ENCODE measurements at regions not wholly inside any gene's neighbourhood (a gene's known extent, or its start where the extent isn't known, plus 50 kb on each side); places are given as distances from the start of the nearest gene placed in this dataset.

- Histone ChIP-seq H3K9me3 (ENCODE audit: insufficient read depth, low read length) (no peaks in the 10 kb centered on the region), H3K4me3 (ENCODE audit: low read length) (no peak overlapping the region)
Measured at GRCh38 chr7:25361387-25361786, 133.1 kb upstream of the NPVF start.

DNA sequence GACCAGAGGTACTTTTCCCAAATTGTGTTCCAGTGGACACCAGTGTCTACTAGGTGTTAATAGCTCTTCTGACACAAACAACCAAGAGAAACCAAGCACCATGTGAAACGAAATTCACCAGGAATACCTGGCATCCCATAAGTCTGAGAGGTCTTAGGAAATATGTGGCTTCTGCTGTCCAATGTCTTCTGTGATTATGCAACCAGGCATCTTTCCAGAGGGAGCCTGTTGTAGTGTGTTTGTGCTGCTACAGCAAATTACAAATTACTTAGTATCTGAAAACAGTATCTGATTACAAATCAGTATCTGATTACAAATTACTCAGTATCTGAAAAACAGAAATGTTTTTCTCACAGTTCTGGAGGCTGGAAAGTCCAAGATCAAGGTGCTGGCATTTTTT lies 133.6 kb upstream of the NPVF start:
- Histone ChIP-seq H3K4me3 (ENCODE audit: low read length) (no peak overlapping the region), H3K79me2 (ENCODE audit: low read length) (no peaks in the 10 kb centered on the region), H3K4me2 (ENCODE audit: low read length) (no peak overlapping the region), H3K36me3 (replicated peaks; ENCODE audit: low read depth, low read length) (no peaks in the 10 kb centered on the region), H3K4me1 (ENCODE audit: low read length) (no peaks in the 10 kb centered on the region), H3K9me3 (ENCODE audit: insufficient read depth, low read length) (no peaks in the 10 kb centered on the region), H3K9ac (ENCODE audit: low read length) (no peak overlapping the region), H4K20me1 (ENCODE audit: insufficient read depth, low read length) (no peaks in the 10 kb centered on the region), H3K27ac (ENCODE audit: low read length) (no peak overlapping the region), H2AFZ (ENCODE audit: low read depth, low read length) (no peak overlapping the region), H3K27me3 (ENCODE audit: low read depth, low read length) (no peaks in the 10 kb centered on the region)
- TF ChIP-seq, protein P1, sequence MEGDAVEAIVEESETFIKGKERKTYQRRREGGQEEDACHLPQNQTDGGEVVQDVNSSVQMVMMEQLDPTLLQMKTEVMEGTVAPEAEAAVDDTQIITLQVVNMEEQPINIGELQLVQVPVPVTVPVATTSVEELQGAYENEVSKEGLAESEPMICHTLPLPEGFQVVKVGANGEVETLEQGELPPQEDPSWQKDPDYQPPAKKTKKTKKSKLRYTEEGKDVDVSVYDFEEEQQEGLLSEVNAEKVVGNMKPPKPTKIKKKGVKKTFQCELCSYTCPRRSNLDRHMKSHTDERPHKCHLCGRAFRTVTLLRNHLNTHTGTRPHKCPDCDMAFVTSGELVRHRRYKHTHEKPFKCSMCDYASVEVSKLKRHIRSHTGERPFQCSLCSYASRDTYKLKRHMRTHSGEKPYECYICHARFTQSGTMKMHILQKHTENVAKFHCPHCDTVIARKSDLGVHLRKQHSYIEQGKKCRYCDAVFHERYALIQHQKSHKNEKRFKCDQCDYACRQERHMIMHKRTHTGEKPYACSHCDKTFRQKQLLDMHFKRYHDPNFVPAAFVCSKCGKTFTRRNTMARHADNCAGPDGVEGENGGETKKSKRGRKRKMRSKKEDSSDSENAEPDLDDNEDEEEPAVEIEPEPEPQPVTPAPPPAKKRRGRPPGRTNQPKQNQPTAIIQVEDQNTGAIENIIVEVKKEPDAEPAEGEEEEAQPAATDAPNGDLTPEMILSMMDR (IDR thresholded peaks at IDR 0.05; ENCODE audit: low read depth, low read length): no peak
- no peak for TF ChIP-seq EZH2phosphoT487 (IDR thresholded peaks at IDR 0.05; ENCODE audit: low read depth)

More at GRCh38 chr7:25361387-25361786, 133.1 kb upstream of the NPVF start:
- H4K20me1 ChIP-seq (ENCODE audit: insufficient read depth, low read length): no peaks in the 10 kb centered on the region
- no peak for TF ChIP-seq EZH2phosphoT487 (IDR thresholded peaks at IDR 0.05; ENCODE audit: low read depth)
- TF ChIP-seq, protein P1 (IDR thresholded peaks at IDR 0.05; ENCODE audit: low read depth, low read length): no peak
- no peaks in the 10 kb centered on the region for H3K36me3 ChIP-seq (replicated peaks; ENCODE audit: low read depth, low read length)
- H3K79me2 ChIP-seq (ENCODE audit: low read length): no peaks in the 10 kb centered on the region
- H3K9ac ChIP-seq (ENCODE audit: low read length): no peak overlapping the region
- H3K27me3 ChIP-seq (ENCODE audit: low read depth, low read length): no peaks in the 10 kb centered on the region
- no peaks in the 10 kb centered on the region for H3K4me1 ChIP-seq (ENCODE audit: low read length)
- no peak overlapping the region for H3K27ac ChIP-seq (ENCODE audit: low read length)
- no peak overlapping the region for H3K4me2 ChIP-seq (ENCODE audit: low read length)
- no peak overlapping the region for H2AFZ ChIP-seq (ENCODE audit: low read depth, low read length)

DNA sequence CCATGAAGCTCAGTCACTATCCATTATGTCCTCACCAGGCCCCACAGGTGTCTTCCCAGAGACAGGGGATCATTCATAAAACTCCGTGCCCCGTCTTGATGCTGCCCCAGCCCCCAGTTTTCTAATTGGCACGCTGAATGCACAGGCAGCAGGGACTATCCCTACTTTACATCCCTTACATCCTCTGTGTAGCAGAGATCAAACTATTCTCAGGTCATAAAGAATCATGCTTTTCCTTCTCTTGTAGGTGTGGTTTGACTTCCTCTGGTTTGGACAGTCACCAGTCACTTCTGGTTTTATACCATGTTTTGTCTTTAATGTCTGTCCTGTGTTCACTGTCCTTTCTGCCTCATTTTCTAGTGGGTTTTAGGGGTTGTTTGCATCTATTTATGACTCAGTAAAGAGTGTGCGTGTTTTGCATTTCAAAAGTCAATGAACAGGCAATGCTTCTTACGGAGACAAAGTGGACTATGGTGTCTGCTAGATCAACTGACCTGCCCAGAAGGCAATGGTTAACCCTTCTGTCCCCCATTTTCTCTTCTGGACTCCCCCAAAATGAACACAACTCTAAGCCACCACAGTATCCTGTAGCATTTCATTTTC lies 140.4 kb upstream of the NPVF start:
- no peak overlapping the region for H3K9ac ChIP-seq (ENCODE audit: low read length)
- no peaks in the 10 kb centered on the region for H3K27me3 ChIP-seq (ENCODE audit: low read depth, low read length)
- no peaks in the 10 kb centered on the region for H3K4me1 ChIP-seq (ENCODE audit: low read length)
- TF ChIP-seq, protein P1 (IDR thresholded peaks at IDR 0.05; ENCODE audit: low read depth, low read length): no peak
- TF ChIP-seq EZH2phosphoT487 (IDR thresholded peaks at IDR 0.05; ENCODE audit: low read depth): no peak
- H3K36me3 ChIP-seq (replicated peaks; ENCODE audit: low read depth, low read length): no peaks in the 10 kb centered on the region
- H2AFZ ChIP-seq (ENCODE audit: low read depth, low read length): no peak overlapping the region
- H4K20me1 ChIP-seq (ENCODE audit: insufficient read depth, low read length): no peaks in the 10 kb centered on the region
- no peaks in the 10 kb centered on the region for H3K9me3 ChIP-seq (ENCODE audit: insufficient read depth, low read length)
- H3K4me2 ChIP-seq (ENCODE audit: low read length): peak overlapping the region; percentile 7; the same call in 1 of the 2 replicates
- no peak overlapping the region for H3K4me3 ChIP-seq (ENCODE audit: low read length)
- H3K27ac ChIP-seq (ENCODE audit: low read length): no peak overlapping the region
- H3K79me2 ChIP-seq (ENCODE audit: low read length): no peaks in the 10 kb centered on the region

GRCh38 chr7:25369786-25370185 lies 141.5 kb upstream of the NPVF start:
- Histone ChIP-seq H3K36me3 (replicated peaks; ENCODE audit: low read depth, low read length) (no peaks in the 10 kb centered on the region), H3K27me3 (ENCODE audit: low read depth, low read length) (no peaks in the 10 kb centered on the region), H3K4me2 (ENCODE audit: low read length) (no peak overlapping the region), H4K20me1 (ENCODE audit: insufficient read depth, low read length) (no peaks in the 10 kb centered on the region), H2AFZ (ENCODE audit: low read depth, low read length) (no peak overlapping the region), H3K27ac (ENCODE audit: low read length) (no peak overlapping the region), H3K4me1 (ENCODE audit: low read length) (no peaks in the 10 kb centered on the region), H3K9me3 (ENCODE audit: insufficient read depth, low read length) (no peaks in the 10 kb centered on the region), H3K9ac (ENCODE audit: low read length) (no peak overlapping the region), H3K79me2 (ENCODE audit: low read length) (no peaks in the 10 kb centered on the region), H3K4me3 (ENCODE audit: low read length) (no peak overlapping the region)
- TF ChIP-seq EZH2phosphoT487 (IDR thresholded peaks at IDR 0.05; ENCODE audit: low read depth): no peak
- TF ChIP-seq, protein P1 (IDR thresholded peaks at IDR 0.05; ENCODE audit: low read depth, low read length): no peak

Data from OCI-LY3 (cell line).